SH-SY5Y (cell line): ENCODE measurements at regions not wholly inside any gene's neighbourhood (a gene's known extent, or its start where the extent isn't known, plus 50 kb on each side); places are given as distances from the start of the nearest gene placed in this dataset.

ENCODE experiments used
- GATA2 ChIP-seq: IDR thresholded peaks from 2 replicates; pipeline ENCODE4 v1.6.1; 2011; ENCODE audit warnings: mild to moderate bottlenecking, low read depth, low read length
- GATA3 ChIP-seq: IDR thresholded peaks from 2 replicates; pipeline ENCODE4 v1.6.1; 2011; ENCODE audit warnings: low read depth, mild to moderate bottlenecking, low read length, moderate library complexity

DNA sequence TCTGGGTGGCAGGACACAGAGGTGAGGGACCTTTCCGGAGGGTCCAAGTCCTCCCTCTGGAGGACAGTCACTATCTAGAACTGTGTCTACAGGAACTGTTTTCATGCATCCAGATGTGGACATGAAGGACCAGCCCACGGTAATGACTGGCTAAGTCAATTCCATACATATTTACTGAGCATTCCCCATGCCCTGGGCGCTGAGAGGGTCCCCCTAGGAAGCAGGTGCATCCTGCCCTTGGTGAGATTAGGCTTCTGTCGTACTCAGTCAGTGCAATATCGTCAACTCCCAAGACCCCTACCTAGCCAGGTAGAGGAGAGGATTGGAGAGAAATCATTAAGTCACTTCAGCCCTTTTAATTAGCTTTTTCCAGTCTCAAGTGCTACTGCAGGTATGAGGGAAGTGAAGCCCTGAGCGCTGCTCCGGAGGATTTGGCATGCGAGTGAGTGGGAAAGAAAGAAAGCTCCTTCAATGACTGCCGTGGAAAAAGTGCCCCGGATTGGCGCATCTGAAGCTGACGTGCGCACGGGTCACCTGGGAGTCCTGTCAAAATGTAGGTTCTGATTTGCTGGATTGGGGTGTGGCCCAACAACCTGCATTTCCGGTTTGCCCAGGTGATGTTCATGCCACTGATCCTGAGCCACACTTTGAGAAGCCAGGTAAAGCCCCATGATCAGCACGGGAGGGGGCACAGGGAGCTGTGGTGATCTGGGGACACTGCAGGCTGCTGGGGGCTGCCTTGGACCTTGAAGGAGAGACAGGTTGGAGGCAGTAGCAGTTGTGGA is 367.4 kb upstream of the TNRC6C start:
- TF ChIP-seq GATA3 (no peak), GATA2 (no peak)
